ENCODE measurements at regions not wholly inside any gene's neighbourhood (a gene's known extent, or its start where the extent isn't known, plus 50 kb on each side); places are given as distances from the start of the nearest gene placed in this dataset.

DNA sequence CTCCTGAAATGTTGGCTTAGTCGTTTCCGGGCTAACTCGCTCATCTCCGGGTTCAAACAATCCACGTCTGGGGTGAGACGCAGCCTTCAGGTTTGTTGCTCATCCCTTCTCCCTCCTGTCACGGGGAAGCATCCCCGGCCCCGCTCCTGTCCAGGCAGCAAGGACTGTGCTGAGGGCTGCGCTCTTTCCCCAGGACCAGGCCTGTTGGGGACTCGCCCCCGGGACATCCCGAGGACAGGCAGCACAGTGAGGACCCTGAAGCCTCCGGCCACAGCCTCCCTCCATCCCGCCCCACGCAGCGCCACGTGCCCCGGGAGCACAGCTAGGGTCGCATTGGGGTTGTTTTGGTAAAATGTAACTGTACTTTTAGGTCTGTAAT, 252.0 kb downstream of the BRD1 start:
- TF ChIP-seq, protein P1, sequence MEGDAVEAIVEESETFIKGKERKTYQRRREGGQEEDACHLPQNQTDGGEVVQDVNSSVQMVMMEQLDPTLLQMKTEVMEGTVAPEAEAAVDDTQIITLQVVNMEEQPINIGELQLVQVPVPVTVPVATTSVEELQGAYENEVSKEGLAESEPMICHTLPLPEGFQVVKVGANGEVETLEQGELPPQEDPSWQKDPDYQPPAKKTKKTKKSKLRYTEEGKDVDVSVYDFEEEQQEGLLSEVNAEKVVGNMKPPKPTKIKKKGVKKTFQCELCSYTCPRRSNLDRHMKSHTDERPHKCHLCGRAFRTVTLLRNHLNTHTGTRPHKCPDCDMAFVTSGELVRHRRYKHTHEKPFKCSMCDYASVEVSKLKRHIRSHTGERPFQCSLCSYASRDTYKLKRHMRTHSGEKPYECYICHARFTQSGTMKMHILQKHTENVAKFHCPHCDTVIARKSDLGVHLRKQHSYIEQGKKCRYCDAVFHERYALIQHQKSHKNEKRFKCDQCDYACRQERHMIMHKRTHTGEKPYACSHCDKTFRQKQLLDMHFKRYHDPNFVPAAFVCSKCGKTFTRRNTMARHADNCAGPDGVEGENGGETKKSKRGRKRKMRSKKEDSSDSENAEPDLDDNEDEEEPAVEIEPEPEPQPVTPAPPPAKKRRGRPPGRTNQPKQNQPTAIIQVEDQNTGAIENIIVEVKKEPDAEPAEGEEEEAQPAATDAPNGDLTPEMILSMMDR (conservative IDR thresholded peaks at IDR 0.05; ENCODE audit: low read depth, low read length), result no peak
- no peak for TF ChIP-seq EZH2 (IDR thresholded peaks at IDR 0.05; ENCODE audit: low read length, unreplicated experiment)

Measured in PC-3 (cell line).